GM23338 (cell line): ENCODE measurements at regions not wholly inside any gene's neighbourhood (a gene's known extent, or its start where the extent isn't known, plus 50 kb on each side); places are given as distances from the start of the nearest gene placed in this dataset.

Experiments used
- ATAC-seq: fragments of 200-7000 bp; cut with Tn5 transposase; 3 replicates; pipeline ENCODE4 v1.9.1; 2020
- DNase-seq: peaks from one replicate; pipeline ENCODE4 v3.0.0-alpha.2; 2015; ENCODE audit warnings: low spot score
- H2AFZ ChIP-seq: fragments of 200-600 bp; sonication (generic); 2 replicates; pipeline ENCODE4 v1.8.0; 2016; ENCODE audit warnings: antibody characterized with exemption, mild to moderate bottlenecking, moderate library complexity
- H3F3A ChIP-seq: fragments of 200-600 bp; sonication (generic); replicated peaks from 2 replicates; pipeline ENCODE4 v1.8.0; 2017; ENCODE audit warnings: antibody characterized with exemption, mixed run types, low read depth
- H3K27ac ChIP-seq: fragments of 200-600 bp; sonication (generic); 2 replicates; pipeline ENCODE4 v1.6.1; 2016; ENCODE audit warnings: low read depth
- H3K27me3 ChIP-seq: fragments of 200-600 bp; sonication (generic); 2 replicates; pipeline ENCODE4 v1.8.0; 2016; ENCODE audit warnings: mild to moderate bottlenecking, mixed run types, moderate library complexity; ENCODE audit not compliant: insufficient read depth
- H3K36me3 ChIP-seq: fragments of 200-600 bp; sonication (generic); 2 replicates; pipeline ENCODE4 v1.8.0; 2016; ENCODE audit warnings: mild to moderate bottlenecking; ENCODE audit not compliant: insufficient read depth
- H3K4me1 ChIP-seq: fragments of 200-600 bp; sonication (generic); 2 replicates; pipeline ENCODE4 v1.8.0; 2016; ENCODE audit warnings: mild to moderate bottlenecking, moderate library complexity; ENCODE audit not compliant: insufficient read depth
- H3K4me2 ChIP-seq: fragments of 200-600 bp; sonication (generic); 2 replicates; pipeline ENCODE4 v1.7.1; 2017; ENCODE audit warnings: mixed run types
- H3K4me3 ChIP-seq: fragments of 200-600 bp; sonication (generic); 2 replicates; pipeline ENCODE4 v1.6.1; 2016; ENCODE audit warnings: mixed run types
- H3K79me2 ChIP-seq: fragments of 200-600 bp; sonication (generic); replicated peaks from 2 replicates; pipeline ENCODE4 v1.8.0; 2017; ENCODE audit warnings: mild to moderate bottlenecking; ENCODE audit not compliant: insufficient read depth
- H3K9me2 ChIP-seq: fragments of 200-600 bp; sonication (generic); 2 replicates; pipeline ENCODE4 v1.8.0; 2017; ENCODE audit not compliant: insufficient read depth
- H4K20me1 ChIP-seq: fragments of 200-600 bp; sonication (generic); replicated peaks from 2 replicates; pipeline ENCODE4 v1.8.0; 2017; ENCODE audit warnings: mild to moderate bottlenecking; ENCODE audit not compliant: insufficient read depth
- H3K27ac Mint-ChIP-seq: 2 replicates; pipeline ENCODE4 v1.8.0; 2020; ENCODE audit warnings: inconsistent platforms, mild to moderate bottlenecking, moderate library complexity, mixed read lengths
- H3K27me3 Mint-ChIP-seq: 3 replicates; pipeline ENCODE4 v1.8.0; 2022; ENCODE audit warnings: low read depth, mild to moderate bottlenecking, moderate library complexity, mixed read lengths, inconsistent platforms; ENCODE audit not compliant: insufficient read depth, poor library complexity
- H3K36me3 Mint-ChIP-seq: 3 replicates; pipeline ENCODE4 v1.8.0; 2021; ENCODE audit warnings: low read depth, mild to moderate bottlenecking, inconsistent platforms, moderate library complexity, mixed read lengths
- H3K4me1 Mint-ChIP-seq: 3 replicates; pipeline ENCODE4 v1.8.0; 2020; ENCODE audit warnings: mild to moderate bottlenecking, inconsistent platforms, mixed read lengths
- H3K4me3 Mint-ChIP-seq: 3 replicates; pipeline ENCODE4 v1.8.0; 2021; ENCODE audit warnings: moderate library complexity, mild to moderate bottlenecking, inconsistent platforms, mixed read lengths
- H3K9me3 Mint-ChIP-seq: 3 replicates; pipeline ENCODE4 v1.8.0; 2020; ENCODE audit warnings: moderate library complexity, mild to moderate bottlenecking, inconsistent platforms, mixed read lengths
- CREB1 ChIP-seq: fragments of 250-450 bp; sonication (Bioruptor Pico); IDR thresholded peaks from 2 replicates; pipeline ENCODE4 v1.5.0; 2020; ENCODE audit warnings: low read depth, mild to moderate bottlenecking, moderate library complexity
- ETS1 ChIP-seq: IDR thresholded peaks from 2 replicates; pipeline ENCODE4 v1.6.1; 2016; ENCODE audit warnings: antibody characterized with exemption
- EZH2 ChIP-seq: fragments of 200-600 bp; sonication (generic); IDR thresholded peaks from one replicate; pipeline ENCODE4 v1.8.0; 2017; ENCODE audit warnings: antibody characterized with exemption, mild to moderate bottlenecking, low read depth; ENCODE audit not compliant: unreplicated experiment
- EZH2phosphoT487 ChIP-seq: fragments of 200-600 bp; sonication (generic); IDR thresholded peaks from one replicate; pipeline ENCODE4 v1.8.1; 2018; ENCODE audit warnings: antibody characterized with exemption; ENCODE audit not compliant: unreplicated experiment
- JUNB ChIP-seq: IDR thresholded peaks from one replicate; pipeline ENCODE4 v1.6.1; 2016; ENCODE audit warnings: antibody characterized with exemption; ENCODE audit not compliant: unreplicated experiment
- NANOG ChIP-seq: IDR thresholded peaks from 2 replicates; pipeline ENCODE4 v1.6.1; 2016; ENCODE audit warnings: antibody characterized with exemption, borderline replicate concordance
- POLR2AphosphoS5 ChIP-seq: IDR thresholded peaks from 2 replicates; pipeline ENCODE4 v1.6.1; 2016; ENCODE audit warnings: antibody characterized with exemption, low read depth
- STAT1 ChIP-seq: IDR thresholded peaks from one replicate; pipeline ENCODE4 v1.6.1; 2016; ENCODE audit warnings: antibody characterized with exemption; ENCODE audit not compliant: unreplicated experiment
- ZNF114 ChIP-seq: fragments of 250-450 bp; sonication (Bioruptor Pico); IDR thresholded peaks from 2 replicates; pipeline ENCODE4 v1.5.0; 2020; ENCODE audit warnings: mild to moderate bottlenecking, moderate library complexity
- ZNF331 ChIP-seq: fragments of 250-450 bp; sonication (Bioruptor Pico); IDR thresholded peaks from 2 replicates; pipeline ENCODE4 v1.5.0; 2020; ENCODE audit warnings: low read depth, mild to moderate bottlenecking, moderate library complexity
- ZNF462 ChIP-seq: fragments of 250-450 bp; sonication (Bioruptor Pico); IDR thresholded peaks from 2 replicates; pipeline ENCODE4 v1.5.0; 2020; ENCODE audit warnings: mild to moderate bottlenecking, moderate library complexity
- TF ChIP-seq, protein P1 (sequence below): IDR thresholded peaks from one replicate; pipeline ENCODE4 v1.6.1; 2018; ENCODE audit warnings: antibody characterized with exemption; ENCODE audit not compliant: unreplicated experiment
- TF ChIP-seq, protein P2 (sequence below), 2 experiments: fragments of 200-600 bp in 1 of 2; sonication (generic) in 1 of 2; conservative IDR thresholded peaks; 2 replicates each; pipeline versions ENCODE4 v1.5.1 to v1.6.1; 2016 to 2017; ENCODE audit warnings: antibody characterized with exemption in 2 of 2, low read depth in 2 of 2, mild to moderate bottlenecking in 2 of 2, moderate library complexity in 1 of 2

DNA sequence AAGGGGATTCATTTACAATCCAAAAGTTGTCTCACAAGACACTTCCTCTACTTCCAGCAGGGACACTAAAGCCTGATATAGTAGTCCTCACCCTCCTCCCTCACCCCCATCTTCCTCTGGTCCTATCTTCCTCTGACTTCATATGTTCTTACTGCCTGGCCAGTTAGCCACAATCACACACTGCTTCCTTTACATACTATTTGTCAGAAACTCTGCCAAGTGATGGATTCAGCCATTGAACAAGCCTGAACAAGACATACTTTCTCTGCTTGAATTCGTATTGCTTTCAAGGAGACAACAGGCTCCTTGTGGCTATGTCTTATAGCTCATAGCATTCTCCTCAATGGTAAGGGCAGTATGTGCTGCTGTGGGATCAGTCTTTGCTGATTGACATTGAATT lies 672.2 kb downstream of the BCL11A start:
- peaks cover 4% of the 10 kb centered on the region for H3K27me3 Mint-ChIP-seq

More for the DNA sequence above, 672.2 kb downstream of the BCL11A start:
- H2AFZ ChIP-seq = no peak overlapping the region
- ATAC-seq (no peak), DNase-seq (no peak)
- H4K20me1 ChIP-seq = no peaks in the 10 kb centered on the region
- H3K4me1 ChIP-seq = peaks cover 12% of the 10 kb centered on the region; the same call in 1 of the 2 replicates
- H3K4me2 ChIP-seq = no peak overlapping the region
- H3K27ac Mint-ChIP-seq = no peak overlapping the region
- H3K4me3 ChIP-seq = no peak overlapping the region
- H3K36me3 ChIP-seq = no peaks in the 10 kb centered on the region
- no peaks in the 10 kb centered on the region for H3F3A ChIP-seq
- peaks cover 16% of the 10 kb centered on the region for H3K4me1 Mint-ChIP-seq
- H3K79me2 ChIP-seq = no peaks in the 10 kb centered on the region
- H3K27ac ChIP-seq = no peak overlapping the region
- H3K9me3 Mint-ChIP-seq = no peaks in the 10 kb centered on the region
- H3K27me3 ChIP-seq = no peaks in the 10 kb centered on the region
- no peak for TF ChIP-seq ZNF114 (CRISPR knock-in tag)
- no peak for TF ChIP-seq STAT1
- TF ChIP-seq ZNF462 (CRISPR knock-in tag) = no peak
- no peak for TF ChIP-seq EZH2phosphoT487
- TF ChIP-seq JUNB = no peak
- no peak for TF ChIP-seq NANOG
- TF ChIP-seq CREB1 (CRISPR knock-in tag) = no peak
- no peak for TF ChIP-seq POLR2AphosphoS5
- TF ChIP-seq ZNF331 (CRISPR knock-in tag) = no peak
- TF ChIP-seq, protein P1, sequence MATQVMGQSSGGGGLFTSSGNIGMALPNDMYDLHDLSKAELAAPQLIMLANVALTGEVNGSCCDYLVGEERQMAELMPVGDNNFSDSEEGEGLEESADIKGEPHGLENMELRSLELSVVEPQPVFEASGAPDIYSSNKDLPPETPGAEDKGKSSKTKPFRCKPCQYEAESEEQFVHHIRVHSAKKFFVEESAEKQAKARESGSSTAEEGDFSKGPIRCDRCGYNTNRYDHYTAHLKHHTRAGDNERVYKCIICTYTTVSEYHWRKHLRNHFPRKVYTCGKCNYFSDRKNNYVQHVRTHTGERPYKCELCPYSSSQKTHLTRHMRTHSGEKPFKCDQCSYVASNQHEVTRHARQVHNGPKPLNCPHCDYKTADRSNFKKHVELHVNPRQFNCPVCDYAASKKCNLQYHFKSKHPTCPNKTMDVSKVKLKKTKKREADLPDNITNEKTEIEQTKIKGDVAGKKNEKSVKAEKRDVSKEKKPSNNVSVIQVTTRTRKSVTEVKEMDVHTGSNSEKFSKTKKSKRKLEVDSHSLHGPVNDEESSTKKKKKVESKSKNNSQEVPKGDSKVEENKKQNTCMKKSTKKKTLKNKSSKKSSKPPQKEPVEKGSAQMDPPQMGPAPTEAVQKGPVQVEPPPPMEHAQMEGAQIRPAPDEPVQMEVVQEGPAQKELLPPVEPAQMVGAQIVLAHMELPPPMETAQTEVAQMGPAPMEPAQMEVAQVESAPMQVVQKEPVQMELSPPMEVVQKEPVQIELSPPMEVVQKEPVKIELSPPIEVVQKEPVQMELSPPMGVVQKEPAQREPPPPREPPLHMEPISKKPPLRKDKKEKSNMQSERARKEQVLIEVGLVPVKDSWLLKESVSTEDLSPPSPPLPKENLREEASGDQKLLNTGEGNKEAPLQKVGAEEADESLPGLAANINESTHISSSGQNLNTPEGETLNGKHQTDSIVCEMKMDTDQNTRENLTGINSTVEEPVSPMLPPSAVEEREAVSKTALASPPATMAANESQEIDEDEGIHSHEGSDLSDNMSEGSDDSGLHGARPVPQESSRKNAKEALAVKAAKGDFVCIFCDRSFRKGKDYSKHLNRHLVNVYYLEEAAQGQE = no peak
- TF ChIP-seq, protein P2, sequence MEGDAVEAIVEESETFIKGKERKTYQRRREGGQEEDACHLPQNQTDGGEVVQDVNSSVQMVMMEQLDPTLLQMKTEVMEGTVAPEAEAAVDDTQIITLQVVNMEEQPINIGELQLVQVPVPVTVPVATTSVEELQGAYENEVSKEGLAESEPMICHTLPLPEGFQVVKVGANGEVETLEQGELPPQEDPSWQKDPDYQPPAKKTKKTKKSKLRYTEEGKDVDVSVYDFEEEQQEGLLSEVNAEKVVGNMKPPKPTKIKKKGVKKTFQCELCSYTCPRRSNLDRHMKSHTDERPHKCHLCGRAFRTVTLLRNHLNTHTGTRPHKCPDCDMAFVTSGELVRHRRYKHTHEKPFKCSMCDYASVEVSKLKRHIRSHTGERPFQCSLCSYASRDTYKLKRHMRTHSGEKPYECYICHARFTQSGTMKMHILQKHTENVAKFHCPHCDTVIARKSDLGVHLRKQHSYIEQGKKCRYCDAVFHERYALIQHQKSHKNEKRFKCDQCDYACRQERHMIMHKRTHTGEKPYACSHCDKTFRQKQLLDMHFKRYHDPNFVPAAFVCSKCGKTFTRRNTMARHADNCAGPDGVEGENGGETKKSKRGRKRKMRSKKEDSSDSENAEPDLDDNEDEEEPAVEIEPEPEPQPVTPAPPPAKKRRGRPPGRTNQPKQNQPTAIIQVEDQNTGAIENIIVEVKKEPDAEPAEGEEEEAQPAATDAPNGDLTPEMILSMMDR (conservative IDR thresholded peaks at IDR 0.05; ENCODE audit: low read depth in 2 of 2) = no peak
- TF ChIP-seq ETS1 = no peak
- no peak for TF ChIP-seq EZH2
- H3K36me3 Mint-ChIP-seq = no peaks in the 10 kb centered on the region; the same call in 2 of the 3 replicates
- peaks cover 7% of the 10 kb centered on the region; the same call in 1 of the 2 replicates for H3K9me2 ChIP-seq
- H3K4me3 Mint-ChIP-seq = no peak overlapping the region
